ENCODE measurements at regions not wholly inside any gene's neighbourhood (a gene's known extent, or its start where the extent isn't known, plus 50 kb on each side); places are given as distances from the start of the nearest gene placed in this dataset.

DNA sequence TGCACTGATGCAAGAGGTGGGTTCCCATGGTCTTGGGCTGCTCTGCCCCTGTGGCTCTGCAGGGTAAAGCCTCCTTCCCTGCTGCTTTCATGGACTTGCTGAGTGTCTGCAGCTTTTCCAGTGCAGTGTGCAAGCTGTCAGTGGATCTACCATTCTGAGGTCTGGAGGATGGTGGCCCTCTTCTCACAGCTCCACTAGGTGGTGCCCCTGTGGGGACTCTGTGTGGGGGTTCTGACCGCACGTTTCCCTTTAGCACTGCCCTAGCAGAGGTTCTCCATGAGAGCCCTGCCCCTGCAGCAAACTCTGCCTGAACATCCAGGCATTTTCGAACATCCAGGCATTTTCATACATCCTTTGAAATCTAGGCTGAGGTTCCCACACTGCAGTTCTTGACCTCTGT lies 329.8 kb upstream of the NAALADL2 start:
- H3K36me3 ChIP-seq (ENCODE audit: control insufficient read depth, insufficient read depth, low read length): no peaks in the 10 kb centered on the region
- no peak overlapping the region for H3K9ac ChIP-seq (ENCODE audit: low read depth, low read length)
- no peaks in the 10 kb centered on the region for H3K9me3 ChIP-seq (ENCODE audit: control insufficient read depth, insufficient read depth, low read length)
- no peaks in the 10 kb centered on the region for H3K4me1 ChIP-seq (ENCODE audit: control insufficient read depth, insufficient read depth, low read length)
- no peaks in the 10 kb centered on the region for H3K27me3 ChIP-seq (ENCODE audit: control insufficient read depth, insufficient read depth, low read length)
- H3K4me3 ChIP-seq (ENCODE audit: low read depth, low read length): no peak overlapping the region

DNA sequence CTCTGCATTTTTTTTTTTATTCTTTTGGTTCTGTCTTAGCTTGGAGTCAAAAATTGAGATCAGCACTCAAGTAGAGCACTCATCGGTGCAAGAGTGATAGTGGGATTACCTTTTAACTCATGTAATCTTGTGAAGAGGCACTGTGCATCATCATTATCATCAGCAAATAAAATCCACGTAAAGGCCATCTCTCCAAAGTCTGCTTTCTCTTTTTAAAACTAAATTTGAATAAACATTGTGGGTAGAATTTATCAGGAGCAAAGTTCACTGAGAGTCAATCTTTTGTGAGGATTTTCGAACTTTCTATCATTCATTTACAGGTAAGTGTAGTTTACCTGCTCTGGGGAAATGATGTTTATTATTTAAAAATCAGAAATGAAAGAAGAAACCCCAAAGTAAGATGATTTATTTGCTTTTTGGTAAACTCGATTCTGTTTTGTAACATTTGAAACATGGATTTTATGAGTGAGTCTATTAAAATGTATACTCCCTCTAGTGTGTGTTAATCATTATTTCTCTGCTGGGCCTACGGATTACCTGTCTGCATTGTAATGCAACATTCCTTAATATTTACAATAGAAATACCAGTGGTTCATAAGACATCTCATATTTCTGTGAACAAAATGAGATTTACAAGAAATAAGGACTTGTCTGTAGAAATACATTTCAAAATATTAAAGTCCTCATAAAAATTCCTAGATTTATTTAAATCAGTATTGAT lies 327.7 kb upstream of the NAALADL2 start:
- Histone ChIP-seq H3K9ac (ENCODE audit: low read depth, low read length) (no peak overlapping the region), H3K27me3 (ENCODE audit: control insufficient read depth, insufficient read depth, low read length) (no peaks in the 10 kb centered on the region), H3K4me1 (ENCODE audit: control insufficient read depth, insufficient read depth, low read length) (peaks cover 5% of the 10 kb centered on the region), H3K4me3 (ENCODE audit: low read depth, low read length) (no peak overlapping the region), H3K36me3 (ENCODE audit: control insufficient read depth, insufficient read depth, low read length) (no peaks in the 10 kb centered on the region), H3K9me3 (ENCODE audit: control insufficient read depth, insufficient read depth, low read length) (no peaks in the 10 kb centered on the region)

DNA sequence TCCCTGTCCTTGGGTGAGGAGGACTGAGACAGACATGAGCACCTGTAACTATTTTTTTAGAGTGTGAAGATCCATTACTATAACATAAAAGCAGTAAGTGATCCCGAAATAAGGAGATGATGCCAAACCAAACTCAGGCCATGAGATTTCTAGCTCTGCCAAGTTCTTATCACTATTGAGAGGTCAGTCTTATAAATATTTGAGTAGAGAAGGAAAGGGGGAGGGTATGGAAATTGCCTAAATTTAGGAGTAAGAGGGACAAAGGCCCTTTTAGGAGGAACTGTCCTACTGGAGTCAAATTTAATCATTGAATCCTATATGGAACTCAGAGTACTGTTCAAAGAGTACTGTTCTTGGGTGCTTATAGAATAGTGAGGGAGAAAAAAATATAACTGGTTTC lies 326.9 kb upstream of the NAALADL2 start:
- Histone ChIP-seq H3K9ac (ENCODE audit: low read depth, low read length) (no peak overlapping the region), H3K4me3 (ENCODE audit: low read depth, low read length) (no peak overlapping the region), H3K4me1 (ENCODE audit: control insufficient read depth, insufficient read depth, low read length) (peaks cover 9% of the 10 kb centered on the region), H3K27me3 (ENCODE audit: control insufficient read depth, insufficient read depth, low read length) (no peaks in the 10 kb centered on the region), H3K9me3 (ENCODE audit: control insufficient read depth, insufficient read depth, low read length) (no peaks in the 10 kb centered on the region), H3K36me3 (ENCODE audit: control insufficient read depth, insufficient read depth, low read length) (no peaks in the 10 kb centered on the region)

DNA sequence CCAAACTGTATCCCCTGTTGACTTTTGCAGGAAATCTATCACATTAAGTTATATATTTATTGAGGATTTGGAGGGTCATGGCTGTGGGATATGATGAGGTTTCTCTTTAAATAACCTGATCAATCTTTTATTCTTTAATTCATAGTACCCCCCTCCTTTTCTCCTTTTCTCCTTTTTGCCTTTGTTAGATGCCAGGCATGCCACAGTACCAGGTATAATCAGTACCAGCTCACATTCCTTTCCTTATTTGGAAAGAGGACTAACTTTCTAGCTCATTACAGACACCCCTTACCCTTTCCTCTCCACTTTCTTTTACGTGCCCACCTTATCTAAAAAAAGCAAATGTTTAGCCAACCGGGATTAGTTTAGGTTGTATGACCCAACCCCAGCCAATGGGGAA lies 326.4 kb upstream of the NAALADL2 start:
- peaks cover 14% of the 10 kb centered on the region for H3K4me1 ChIP-seq (ENCODE audit: control insufficient read depth, insufficient read depth, low read length)
- no peaks in the 10 kb centered on the region for H3K36me3 ChIP-seq (ENCODE audit: control insufficient read depth, insufficient read depth, low read length)
- H3K9ac ChIP-seq (ENCODE audit: low read depth, low read length): no peak overlapping the region
- H3K4me3 ChIP-seq (ENCODE audit: low read depth, low read length): no peak overlapping the region
- H3K9me3 ChIP-seq (ENCODE audit: control insufficient read depth, insufficient read depth, low read length): no peaks in the 10 kb centered on the region
- no peaks in the 10 kb centered on the region for H3K27me3 ChIP-seq (ENCODE audit: control insufficient read depth, insufficient read depth, low read length)

DNA sequence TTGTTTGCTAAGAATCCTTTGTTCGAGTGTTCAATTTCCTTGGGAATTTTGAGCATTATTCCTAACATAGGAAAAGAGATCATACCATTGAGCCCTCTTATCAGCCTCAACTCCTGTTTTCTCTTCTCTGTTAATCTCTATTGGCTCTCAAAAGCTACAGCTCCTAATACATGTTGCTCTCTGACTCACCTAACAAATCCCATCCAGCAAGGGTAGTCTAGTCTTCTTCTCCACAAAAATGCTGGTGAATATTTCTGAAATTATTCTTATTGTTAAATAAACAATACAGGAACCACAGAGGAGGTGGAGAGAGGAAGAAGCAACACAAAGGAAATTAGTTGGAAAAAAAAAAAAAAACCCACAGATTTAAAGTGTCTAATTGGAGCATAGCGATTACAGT lies 325.8 kb upstream of the NAALADL2 start:
- H3K4me1 ChIP-seq (ENCODE audit: control insufficient read depth, insufficient read depth, low read length): peaks cover 19% of the 10 kb centered on the region
- H3K9me3 ChIP-seq (ENCODE audit: control insufficient read depth, insufficient read depth, low read length): no peaks in the 10 kb centered on the region
- no peaks in the 10 kb centered on the region for H3K27me3 ChIP-seq (ENCODE audit: control insufficient read depth, insufficient read depth, low read length)
- H3K36me3 ChIP-seq (ENCODE audit: control insufficient read depth, insufficient read depth, low read length): no peaks in the 10 kb centered on the region
- H3K9ac ChIP-seq (ENCODE audit: low read depth, low read length): no peak overlapping the region
- H3K4me3 ChIP-seq (ENCODE audit: low read depth, low read length): no peak overlapping the region

DNA sequence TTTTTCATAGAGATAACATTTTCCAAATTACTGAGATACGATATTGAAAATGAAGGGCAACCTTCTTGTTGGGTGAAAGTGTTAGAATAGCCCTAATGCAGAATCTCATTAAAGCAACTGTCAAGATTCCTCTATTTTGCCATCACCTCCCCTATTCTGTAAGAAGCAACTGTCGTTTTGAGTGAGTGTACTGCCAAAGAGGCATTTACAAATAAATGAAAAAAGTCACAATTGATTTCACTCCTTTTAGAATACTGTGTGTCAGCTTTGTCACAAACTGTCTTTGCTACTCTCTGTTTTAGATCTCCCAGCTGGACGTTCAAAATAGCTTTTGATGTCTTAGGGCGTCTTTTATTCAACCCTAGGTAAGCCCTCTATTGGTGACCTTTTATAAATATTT lies 322.8 kb upstream of the NAALADL2 start:
- no peak overlapping the region for H3K4me3 ChIP-seq (ENCODE audit: low read depth, low read length)
- H3K36me3 ChIP-seq (ENCODE audit: control insufficient read depth, insufficient read depth, low read length): no peaks in the 10 kb centered on the region
- peaks cover 36% of the 10 kb centered on the region for H3K4me1 ChIP-seq (ENCODE audit: control insufficient read depth, insufficient read depth, low read length)
- H3K9me3 ChIP-seq (ENCODE audit: control insufficient read depth, insufficient read depth, low read length): no peaks in the 10 kb centered on the region
- no peaks in the 10 kb centered on the region for H3K27me3 ChIP-seq (ENCODE audit: control insufficient read depth, insufficient read depth, low read length)
- H3K9ac ChIP-seq (ENCODE audit: low read depth, low read length): no peak overlapping the region

DNA sequence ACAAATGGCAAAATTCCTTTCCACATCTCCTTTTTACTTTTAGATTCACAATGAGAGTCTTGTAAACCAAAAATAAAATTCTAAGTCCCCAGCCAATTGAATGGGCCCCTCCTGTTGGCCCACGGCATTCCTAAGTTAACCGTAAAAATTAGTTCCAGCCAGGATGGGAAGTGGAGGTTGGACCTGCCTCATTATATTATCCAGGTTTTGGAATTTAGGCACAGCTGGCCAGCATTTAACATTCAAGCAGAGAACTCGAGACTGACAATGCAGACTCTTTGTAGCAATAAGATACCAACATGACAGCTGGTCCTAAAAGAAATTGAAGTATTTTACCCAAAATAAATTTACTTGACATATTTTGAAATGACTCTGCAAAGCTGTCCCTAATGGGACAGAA lies 321.0 kb upstream of the NAALADL2 start:
- H3K4me3 ChIP-seq (ENCODE audit: low read depth, low read length): no peak overlapping the region
- no peaks in the 10 kb centered on the region for H3K36me3 ChIP-seq (ENCODE audit: control insufficient read depth, insufficient read depth, low read length)
- no peaks in the 10 kb centered on the region for H3K9me3 ChIP-seq (ENCODE audit: control insufficient read depth, insufficient read depth, low read length)
- H3K27me3 ChIP-seq (ENCODE audit: control insufficient read depth, insufficient read depth, low read length): no peaks in the 10 kb centered on the region
- no peak overlapping the region for H3K9ac ChIP-seq (ENCODE audit: low read depth, low read length)
- H3K4me1 ChIP-seq (ENCODE audit: control insufficient read depth, insufficient read depth, low read length): peaks cover 36% of the 10 kb centered on the region

DNA sequence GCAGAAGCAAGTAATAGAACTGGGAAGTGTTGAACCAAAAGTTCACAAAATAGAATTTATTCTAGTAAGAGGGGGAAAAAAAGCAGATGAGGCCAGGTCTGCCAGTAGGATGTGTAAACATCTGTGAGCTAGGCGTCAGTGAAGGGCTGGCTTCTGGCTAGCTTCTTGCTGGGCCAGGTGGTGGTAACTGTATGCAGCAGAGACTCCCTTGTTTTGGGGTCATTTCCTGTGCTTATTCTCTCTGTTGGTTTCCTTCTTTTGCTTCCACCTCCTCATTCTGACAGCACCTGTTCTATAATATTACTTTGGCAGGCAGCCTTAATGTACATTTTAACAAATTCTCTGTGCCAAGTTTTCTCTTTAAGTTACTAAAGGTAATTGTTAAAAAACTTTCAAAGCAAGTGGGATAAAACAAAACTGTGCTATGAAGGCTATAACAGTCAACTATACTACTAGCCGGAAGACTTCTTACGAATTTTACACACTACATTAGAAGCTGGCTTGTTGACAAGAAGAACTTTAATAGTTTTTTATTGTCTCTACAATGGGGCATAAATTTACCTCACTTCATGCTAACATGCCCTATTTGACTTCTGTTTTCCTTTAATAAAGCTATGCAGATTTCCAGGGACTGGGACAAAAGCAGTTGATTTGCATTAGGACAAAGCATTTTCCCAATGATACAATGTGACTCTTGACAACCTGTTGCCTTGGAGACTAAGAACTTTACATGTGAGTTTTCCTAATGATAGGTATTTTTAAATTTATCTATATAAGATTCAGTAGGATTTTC lies 318.8 kb upstream of the NAALADL2 start:
- H3K4me3 ChIP-seq (ENCODE audit: low read depth, low read length): no peak overlapping the region
- H3K36me3 ChIP-seq (ENCODE audit: control insufficient read depth, insufficient read depth, low read length): no peaks in the 10 kb centered on the region
- no peaks in the 10 kb centered on the region for H3K27me3 ChIP-seq (ENCODE audit: control insufficient read depth, insufficient read depth, low read length)
- peaks cover 36% of the 10 kb centered on the region for H3K4me1 ChIP-seq (ENCODE audit: control insufficient read depth, insufficient read depth, low read length)
- H3K9ac ChIP-seq (ENCODE audit: low read depth, low read length): no peak overlapping the region
- no peaks in the 10 kb centered on the region for H3K9me3 ChIP-seq (ENCODE audit: control insufficient read depth, insufficient read depth, low read length)

DNA sequence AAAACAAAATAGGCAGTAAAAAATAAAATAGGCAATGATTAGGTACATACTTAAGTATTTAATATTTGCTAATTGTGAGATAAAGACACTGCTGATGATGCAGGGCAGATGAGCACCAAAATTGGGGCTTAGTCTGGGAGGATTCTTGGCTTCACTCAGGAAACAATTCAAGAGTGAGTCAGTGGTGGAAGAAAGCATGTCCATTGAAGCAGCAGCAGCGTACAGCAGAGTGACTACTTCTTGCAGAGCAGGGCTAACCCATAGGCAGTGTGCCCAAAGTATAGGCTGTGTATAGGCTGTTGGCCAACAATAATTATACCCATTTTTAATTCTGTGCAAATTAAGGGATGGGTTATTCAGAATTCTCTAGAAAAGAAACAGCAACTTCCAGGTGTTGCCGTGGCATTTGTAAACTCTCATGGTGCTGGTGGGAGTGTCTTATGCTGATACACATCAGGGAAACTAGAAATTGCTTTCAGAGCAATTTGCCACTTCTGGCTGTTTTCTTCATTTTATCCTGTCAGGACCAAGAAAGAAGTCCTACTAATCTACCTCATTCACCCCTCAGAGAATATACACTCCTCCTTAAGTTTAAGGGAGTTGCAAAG lies 317.3 kb upstream of the NAALADL2 start:
- Histone ChIP-seq H3K9me3 (ENCODE audit: control insufficient read depth, insufficient read depth, low read length) (no peaks in the 10 kb centered on the region), H3K4me1 (ENCODE audit: control insufficient read depth, insufficient read depth, low read length) (peaks cover 27% of the 10 kb centered on the region), H3K27me3 (ENCODE audit: control insufficient read depth, insufficient read depth, low read length) (no peaks in the 10 kb centered on the region), H3K36me3 (ENCODE audit: control insufficient read depth, insufficient read depth, low read length) (no peaks in the 10 kb centered on the region), H3K4me3 (ENCODE audit: low read depth, low read length) (no peak overlapping the region), H3K9ac (ENCODE audit: low read depth, low read length) (no peak overlapping the region)

DNA sequence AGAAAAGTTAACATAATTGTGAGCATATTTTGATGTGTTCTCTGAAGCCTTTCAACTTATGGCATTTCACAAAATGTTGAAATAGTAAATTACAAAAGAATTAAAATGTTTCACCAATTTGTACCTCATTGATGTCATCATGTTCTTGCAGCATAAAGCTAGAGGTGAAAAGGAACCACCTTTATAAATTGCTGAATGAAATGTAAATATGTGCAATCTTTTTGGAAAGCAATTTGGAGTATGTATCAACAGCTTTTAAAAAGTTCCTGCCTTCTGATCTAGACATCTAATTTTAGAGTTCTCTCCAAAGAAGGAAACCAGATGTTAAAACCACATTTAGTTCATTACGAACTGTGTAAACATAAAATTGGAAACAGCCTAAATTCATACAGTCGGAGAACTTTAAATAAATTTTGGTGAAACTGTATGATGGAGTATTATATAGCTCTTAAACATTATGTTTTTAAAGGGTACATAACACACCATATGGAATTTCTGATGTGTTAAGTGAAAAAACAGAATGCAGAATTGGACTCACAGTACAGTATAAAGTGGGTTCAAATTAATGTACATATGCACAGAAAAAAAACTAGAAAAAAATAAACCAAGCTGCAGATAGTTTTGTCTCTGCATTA lies 311.2 kb upstream of the NAALADL2 start:
- H3K36me3 ChIP-seq (ENCODE audit: control insufficient read depth, insufficient read depth, low read length): no peaks in the 10 kb centered on the region
- no peaks in the 10 kb centered on the region for H3K9me3 ChIP-seq (ENCODE audit: control insufficient read depth, insufficient read depth, low read length)
- H3K4me1 ChIP-seq (ENCODE audit: control insufficient read depth, insufficient read depth, low read length): no peaks in the 10 kb centered on the region
- H3K27me3 ChIP-seq (ENCODE audit: control insufficient read depth, insufficient read depth, low read length): no peaks in the 10 kb centered on the region
- H3K9ac ChIP-seq (ENCODE audit: low read depth, low read length): no peak overlapping the region
- H3K4me3 ChIP-seq (ENCODE audit: low read depth, low read length): no peak overlapping the region

DNA sequence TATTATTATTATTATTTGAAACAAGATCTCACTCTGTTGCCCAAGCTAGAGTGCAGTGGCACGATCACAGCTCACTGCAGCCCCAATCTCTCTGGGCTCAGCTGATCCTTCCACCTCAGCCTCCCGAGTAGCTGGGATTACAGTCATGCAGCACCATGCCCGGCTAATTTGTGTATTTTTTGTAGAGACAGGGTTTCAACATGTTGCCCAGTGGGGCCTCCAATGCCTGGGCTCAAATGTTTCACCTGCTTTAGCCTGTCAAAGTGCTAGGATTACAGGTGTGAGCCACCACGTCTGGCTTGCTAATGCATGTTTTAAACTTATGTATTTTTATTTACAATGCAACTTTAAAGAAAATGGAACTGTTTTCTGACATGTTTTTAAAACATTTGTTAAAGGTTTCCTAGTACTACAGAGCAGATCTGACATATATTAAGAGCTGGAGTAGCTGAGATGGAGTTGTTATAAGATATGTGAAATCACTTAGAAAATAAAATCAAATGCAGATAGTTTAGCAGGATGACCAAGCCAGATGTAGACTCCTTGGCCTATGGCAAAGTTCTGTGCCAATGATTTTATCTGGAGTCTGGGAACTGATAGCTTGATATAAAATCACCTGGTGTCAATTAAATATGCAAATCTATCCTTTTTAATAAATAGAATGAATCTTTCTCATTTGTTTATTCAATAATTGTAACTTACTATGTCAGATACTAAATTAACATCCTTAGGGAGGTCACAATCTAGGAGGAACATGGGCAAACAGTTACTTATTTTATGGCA lies 310.1 kb upstream of the NAALADL2 start:
- Histone ChIP-seq H3K27me3 (ENCODE audit: control insufficient read depth, insufficient read depth, low read length) (no peaks in the 10 kb centered on the region), H3K9me3 (ENCODE audit: control insufficient read depth, insufficient read depth, low read length) (no peaks in the 10 kb centered on the region), H3K4me1 (ENCODE audit: control insufficient read depth, insufficient read depth, low read length) (no peaks in the 10 kb centered on the region), H3K4me3 (ENCODE audit: low read depth, low read length) (no peak overlapping the region), H3K36me3 (ENCODE audit: control insufficient read depth, insufficient read depth, low read length) (no peaks in the 10 kb centered on the region), H3K9ac (ENCODE audit: low read depth, low read length) (no peak overlapping the region)

All from iPS-15b (cell line).